Kidney (tissue), 13 donors: ENCODE measurements at regions not wholly inside any gene's neighbourhood (a gene's known extent, or its start where the extent isn't known, plus 50 kb on each side); places are given as distances from the start of the nearest gene placed in this dataset.
"Not testable (repeated sequence)": the region's sequence is repeated elsewhere in the genome, so short reads cannot be mapped to it uniquely, and the experiment has no call there.

Source experiments
- DNase-seq, 5 donors: peaks; one replicate each; pipeline ENCODE4 v3.0.0-alpha.2; 2013 to 2020
- FAIRE-seq: peaks from 2 replicates; lab custom pipeline; 2012; peaks lifted over from hg19 to GRCh38; lab: Jason Lieb, UNC
- H3K27ac ChIP-seq, 2 donors: one replicate each; pipeline ENCODE4 v1.7.0; 2013; ENCODE audit warnings: low read depth in 2 of 2, low read length in 2 of 2, inconsistent platforms in 1 of 2
- H3K27me3 ChIP-seq: one replicate; pipeline ENCODE4 v1.7.1; 2013; ENCODE audit warnings: low read length, inconsistent platforms; ENCODE audit not compliant: control insufficient read depth, insufficient read depth
- H3K36me3 ChIP-seq, 3 donors: one replicate each; pipeline versions ENCODE4 v1.7.0 to v1.7.1; 2013; ENCODE audit warnings: low read length in 3 of 3, control low read depth in 1 of 3, inconsistent platforms in 1 of 3; ENCODE audit not compliant: insufficient read depth in 3 of 3, control insufficient read depth in 2 of 3
- H3K4me1 ChIP-seq, 3 donors: one replicate each; pipeline versions ENCODE4 v1.7.0 to v1.7.1; 2013; ENCODE audit warnings: low read length in 3 of 3, inconsistent platforms in 1 of 3, low read depth in 1 of 3; ENCODE audit not compliant: control insufficient read depth in 2 of 3, insufficient read depth in 2 of 3
- H3K4me3 ChIP-seq, 3 donors: one replicate each; pipeline versions ENCODE4 v1.7.0 to v1.8.1; 2013; ENCODE audit warnings: low read length in 3 of 3, control low read depth in 1 of 3, inconsistent platforms in 1 of 3
- H3K9ac ChIP-seq, 3 donors: one replicate each; pipeline versions ENCODE4 v1.7.0 to v1.7.1; 2013; ENCODE audit warnings: low read length in 3 of 3, control low read depth in 1 of 3, inconsistent platforms in 1 of 3
- H3K9me3 ChIP-seq, 3 donors: one replicate each; pipeline versions ENCODE4 v1.7.0 to v1.7.1; 2013; ENCODE audit warnings: low read length in 3 of 3, control low read depth in 1 of 3, inconsistent platforms in 1 of 3; ENCODE audit not compliant: control insufficient read depth in 2 of 3, insufficient read depth in 1 of 3
- CTCF ChIP-seq: IDR thresholded peaks from 3 replicates; pipeline ENCODE4 v1.5.1; 2012; ENCODE audit warnings: mild to moderate bottlenecking, moderate library complexity, borderline replicate concordance; ENCODE audit not compliant: insufficient read depth; ENCODE audit errors: extremely low read depth
- intact Hi-C: fragments of 100-400 bp; cut with DNase I; formaldehyde crosslinking; loops from one replicate; pipeline ENCODE4 v1.11.1; 2022
- donor health status: control.
- donor health status: control.
- donor health status: control.
- donor health status: control.
- donor health status: control.
- donor health status: DM: yes; HTN: yes; CAD: no.
- donor health status: Normal renal cell carcinoma (clear cell type).

GRCh38 chr18:7178568-7178967, 52.3 kb upstream of the LRRC30 start:
- intact Hi-C loops, result loop anchor here (10.0 kb wide), 1 partner anchor 144 kb away; no protein-coding TSS in a partner anchor
- not testable (repeated sequence) for H3K27me3 ChIP-seq, H3K36me3 ChIP-seq, H3K4me3 ChIP-seq, H3K9ac ChIP-seq, H3K4me1 ChIP-seq, H3K27ac ChIP-seq, H3K9me3 ChIP-seq, FAIRE-seq
- DNase-seq, result peak in 1 of 5 donors; percentile 16

GRCh38 chr18:7177116-7177744, 53.7 kb upstream of the LRRC30 start:
- Histone ChIP-seq H3K27me3 (no peaks in the 10 kb centered on the region), H3K36me3 (no peaks in the 10 kb centered on the region), H3K9me3 (no peaks in the 10 kb centered on the region), H3K4me3 (no peak overlapping the region), H3K27ac (no peak overlapping the region), H3K4me1 (no peaks in the 10 kb centered on the region), H3K9ac (no peak overlapping the region)
- peak; percentile 75 for TF ChIP-seq CTCF
- DNase-seq (peak in 4 of 5 donors; percentile 61 to 83 (median 72)), FAIRE-seq (peak; percentile 91)
- intact Hi-C loops, result loop anchor here (10.0 kb wide), 1 partner anchor 142 kb away; no protein-coding TSS in a partner anchor

GRCh38 chr18:7174344-7175095, 56.4 kb upstream of the LRRC30 start:
- DNase-seq, result peak in 3 of 5 donors; percentile 27 to 36 (median 31)

More at GRCh38 chr18:7174344-7175095, 56.4 kb upstream of the LRRC30 start:
- Histone ChIP-seq H3K36me3 (no peaks in the 10 kb centered on the region), H3K27me3 (no peaks in the 10 kb centered on the region), H3K9me3 (no peaks in the 10 kb centered on the region), H3K27ac (no peak overlapping the region), H3K4me1 (no peaks in the 10 kb centered on the region), H3K9ac (no peak overlapping the region), H3K4me3 (no peak overlapping the region)
- intact Hi-C loops, result loop anchor here (10.0 kb wide), 1 partner anchor 140 kb away; no protein-coding TSS in a partner anchor
- TF ChIP-seq CTCF, result no peak
- FAIRE-seq, result no peak
